ENCODE measurements at regions not wholly inside any gene's neighbourhood (a gene's known extent, or its start where the extent isn't known, plus 50 kb on each side); places are given as distances from the start of the nearest gene placed in this dataset.

DNA sequence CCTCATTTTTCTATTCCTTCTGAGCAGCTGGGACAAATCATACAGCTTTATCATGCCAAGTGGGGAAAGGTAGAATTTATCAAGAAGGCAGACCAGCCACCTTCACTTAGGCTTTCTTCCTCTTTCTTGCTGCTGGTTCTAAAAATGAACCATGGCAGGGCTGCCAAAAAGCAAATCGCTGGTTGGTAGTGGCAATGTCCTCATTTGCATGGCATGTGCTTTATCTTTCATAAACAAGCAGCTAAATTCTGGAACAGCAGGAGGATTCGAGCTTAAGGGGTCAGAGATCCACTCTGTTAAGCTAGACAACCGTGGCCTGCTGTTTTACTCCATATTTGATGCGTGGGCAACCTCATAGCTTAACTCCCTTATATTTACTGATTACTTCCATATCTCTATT lies 91.3 kb downstream of the RPE65 start:
- no peaks in the 10 kb centered on the region for H3F3A ChIP-seq (ENCODE audit: insufficient read depth, low read length)
- H3K27ac ChIP-seq (ENCODE audit: low read depth, low read length, poor library complexity, severe bottlenecking), result no peak overlapping the region
- H3K27me3 ChIP-seq (ENCODE audit: insufficient read depth, low read length), result no peaks in the 10 kb centered on the region
- no peak for TF ChIP-seq EZH2 (IDR thresholded peaks at IDR 0.05; ENCODE audit: borderline replicate concordance, low read length)
- TF ChIP-seq, protein P1, sequence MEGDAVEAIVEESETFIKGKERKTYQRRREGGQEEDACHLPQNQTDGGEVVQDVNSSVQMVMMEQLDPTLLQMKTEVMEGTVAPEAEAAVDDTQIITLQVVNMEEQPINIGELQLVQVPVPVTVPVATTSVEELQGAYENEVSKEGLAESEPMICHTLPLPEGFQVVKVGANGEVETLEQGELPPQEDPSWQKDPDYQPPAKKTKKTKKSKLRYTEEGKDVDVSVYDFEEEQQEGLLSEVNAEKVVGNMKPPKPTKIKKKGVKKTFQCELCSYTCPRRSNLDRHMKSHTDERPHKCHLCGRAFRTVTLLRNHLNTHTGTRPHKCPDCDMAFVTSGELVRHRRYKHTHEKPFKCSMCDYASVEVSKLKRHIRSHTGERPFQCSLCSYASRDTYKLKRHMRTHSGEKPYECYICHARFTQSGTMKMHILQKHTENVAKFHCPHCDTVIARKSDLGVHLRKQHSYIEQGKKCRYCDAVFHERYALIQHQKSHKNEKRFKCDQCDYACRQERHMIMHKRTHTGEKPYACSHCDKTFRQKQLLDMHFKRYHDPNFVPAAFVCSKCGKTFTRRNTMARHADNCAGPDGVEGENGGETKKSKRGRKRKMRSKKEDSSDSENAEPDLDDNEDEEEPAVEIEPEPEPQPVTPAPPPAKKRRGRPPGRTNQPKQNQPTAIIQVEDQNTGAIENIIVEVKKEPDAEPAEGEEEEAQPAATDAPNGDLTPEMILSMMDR (IDR thresholded peaks at IDR 0.05; ENCODE audit: low read length), result no peak
- H2AFZ ChIP-seq (ENCODE audit: low read length), result no peak overlapping the region
- H3K4me3 ChIP-seq (ENCODE audit: low read depth, low read length, poor library complexity, severe bottlenecking), result no peak overlapping the region
- H3K4me1 ChIP-seq (ENCODE audit: insufficient read depth, low read length, severe bottlenecking), result peaks cover 13% of the 10 kb centered on the region
- no peaks in the 10 kb centered on the region for H3K79me2 ChIP-seq (ENCODE audit: insufficient read depth, low read length)
- no peaks in the 10 kb centered on the region for H3K9me2 ChIP-seq (ENCODE audit: low read depth, low read length)
- no peak overlapping the region for H3K4me2 ChIP-seq (ENCODE audit: low read length)
- H3K9ac ChIP-seq (ENCODE audit: low read length), result no peak overlapping the region
- no peaks in the 10 kb centered on the region for H3K36me3 ChIP-seq (ENCODE audit: insufficient read depth, low read length)
- H4K20me1 ChIP-seq (ENCODE audit: insufficient read depth, low read length), result no peaks in the 10 kb centered on the region
- no peaks in the 10 kb centered on the region for H3K9me3 ChIP-seq (ENCODE audit: low read length)

DNA sequence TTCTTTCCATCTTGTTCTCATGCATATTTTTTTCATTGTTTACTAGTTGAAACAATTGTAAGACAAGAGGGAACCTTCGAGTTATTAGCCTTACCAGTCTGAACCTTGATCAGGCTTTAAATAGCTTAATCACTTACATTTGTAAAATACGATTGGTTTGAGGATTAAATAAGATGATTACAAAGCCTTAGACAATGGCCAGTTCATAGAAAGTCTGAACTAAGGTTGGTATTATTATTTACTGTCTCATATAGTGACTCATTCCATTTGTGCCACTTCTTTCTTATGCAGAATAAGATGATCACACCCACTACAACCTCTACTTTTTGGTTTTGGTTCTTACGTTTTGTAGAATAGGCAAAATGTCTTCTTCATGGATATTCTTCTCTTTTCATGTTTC lies 94.1 kb downstream of the RPE65 start:
- H2AFZ ChIP-seq (ENCODE audit: low read length), result no peak overlapping the region
- no peaks in the 10 kb centered on the region for H3F3A ChIP-seq (ENCODE audit: insufficient read depth, low read length)

DNA sequence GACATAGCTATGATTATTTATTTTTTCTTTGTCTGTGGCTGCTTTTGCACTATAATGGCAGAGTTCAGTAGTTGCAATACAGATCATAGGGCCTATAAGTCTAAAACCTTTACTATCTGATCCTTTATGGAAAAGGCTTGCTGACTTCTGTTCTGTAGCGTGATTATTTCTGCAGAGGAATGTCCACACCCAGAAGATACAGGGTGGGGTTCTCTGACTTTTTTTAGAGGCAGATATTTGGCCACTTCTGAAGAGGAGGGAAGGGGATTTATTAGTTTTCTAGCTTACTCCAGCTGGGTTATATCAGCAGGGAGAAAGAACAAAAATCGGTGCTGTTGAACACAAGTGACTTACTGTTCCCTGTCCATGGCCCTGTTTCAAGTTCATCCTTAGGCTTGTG lies 97.6 kb downstream of the RPE65 start:
- no peak overlapping the region for H3K4me2 ChIP-seq (ENCODE audit: low read length)
- no peak overlapping the region for H2AFZ ChIP-seq (ENCODE audit: low read length)
- no peaks in the 10 kb centered on the region for H3K79me2 ChIP-seq (ENCODE audit: insufficient read depth, low read length)
- peaks cover 3% of the 10 kb centered on the region for H3K4me1 ChIP-seq (ENCODE audit: insufficient read depth, low read length, severe bottlenecking)
- H3K4me3 ChIP-seq (ENCODE audit: low read depth, low read length, poor library complexity, severe bottlenecking), result no peak overlapping the region
- no peak for TF ChIP-seq EZH2 (IDR thresholded peaks at IDR 0.05; ENCODE audit: borderline replicate concordance, low read length)
- TF ChIP-seq, protein P1 (IDR thresholded peaks at IDR 0.05; ENCODE audit: low read length), result no peak
- H3K9me2 ChIP-seq (ENCODE audit: low read depth, low read length), result no peaks in the 10 kb centered on the region
- no peaks in the 10 kb centered on the region for H3K27me3 ChIP-seq (ENCODE audit: insufficient read depth, low read length)
- no peak overlapping the region for H3K27ac ChIP-seq (ENCODE audit: low read depth, low read length, poor library complexity, severe bottlenecking)
- no peaks in the 10 kb centered on the region for H4K20me1 ChIP-seq (ENCODE audit: insufficient read depth, low read length)
- H3F3A ChIP-seq (ENCODE audit: insufficient read depth, low read length), result no peaks in the 10 kb centered on the region
- no peaks in the 10 kb centered on the region; the same call in 1 of the 2 replicates for H3K36me3 ChIP-seq (ENCODE audit: insufficient read depth, low read length)
- no peaks in the 10 kb centered on the region for H3K9me3 ChIP-seq (ENCODE audit: low read length)
- no peak overlapping the region for H3K9ac ChIP-seq (ENCODE audit: low read length)

More for the DNA sequence above, 94.1 kb downstream of the RPE65 start:
- H3K79me2 ChIP-seq (ENCODE audit: insufficient read depth, low read length), result no peaks in the 10 kb centered on the region
- TF ChIP-seq, protein P1 (IDR thresholded peaks at IDR 0.05; ENCODE audit: low read length), result no peak
- no peak for TF ChIP-seq EZH2 (IDR thresholded peaks at IDR 0.05; ENCODE audit: borderline replicate concordance, low read length)
- no peak overlapping the region for H3K27ac ChIP-seq (ENCODE audit: low read depth, low read length, poor library complexity, severe bottlenecking)
- H4K20me1 ChIP-seq (ENCODE audit: insufficient read depth, low read length), result no peaks in the 10 kb centered on the region
- no peaks in the 10 kb centered on the region for H3K9me3 ChIP-seq (ENCODE audit: low read length)
- H3K4me3 ChIP-seq (ENCODE audit: low read depth, low read length, poor library complexity, severe bottlenecking), result no peak overlapping the region
- H3K27me3 ChIP-seq (ENCODE audit: insufficient read depth, low read length), result no peaks in the 10 kb centered on the region
- H3K9ac ChIP-seq (ENCODE audit: low read length), result no peak overlapping the region
- H3K4me2 ChIP-seq (ENCODE audit: low read length), result no peak overlapping the region
- H3K4me1 ChIP-seq (ENCODE audit: insufficient read depth, low read length, severe bottlenecking), result peaks cover 13% of the 10 kb centered on the region
- no peaks in the 10 kb centered on the region for H3K9me2 ChIP-seq (ENCODE audit: low read depth, low read length)
- H3K36me3 ChIP-seq (ENCODE audit: insufficient read depth, low read length), result no peaks in the 10 kb centered on the region

Measured in OCI-LY1 (cell line).